ENCODE measurements at regions not wholly inside any gene's neighbourhood (a gene's known extent, or its start where the extent isn't known, plus 50 kb on each side); places are given as distances from the start of the nearest gene placed in this dataset.

DNA sequence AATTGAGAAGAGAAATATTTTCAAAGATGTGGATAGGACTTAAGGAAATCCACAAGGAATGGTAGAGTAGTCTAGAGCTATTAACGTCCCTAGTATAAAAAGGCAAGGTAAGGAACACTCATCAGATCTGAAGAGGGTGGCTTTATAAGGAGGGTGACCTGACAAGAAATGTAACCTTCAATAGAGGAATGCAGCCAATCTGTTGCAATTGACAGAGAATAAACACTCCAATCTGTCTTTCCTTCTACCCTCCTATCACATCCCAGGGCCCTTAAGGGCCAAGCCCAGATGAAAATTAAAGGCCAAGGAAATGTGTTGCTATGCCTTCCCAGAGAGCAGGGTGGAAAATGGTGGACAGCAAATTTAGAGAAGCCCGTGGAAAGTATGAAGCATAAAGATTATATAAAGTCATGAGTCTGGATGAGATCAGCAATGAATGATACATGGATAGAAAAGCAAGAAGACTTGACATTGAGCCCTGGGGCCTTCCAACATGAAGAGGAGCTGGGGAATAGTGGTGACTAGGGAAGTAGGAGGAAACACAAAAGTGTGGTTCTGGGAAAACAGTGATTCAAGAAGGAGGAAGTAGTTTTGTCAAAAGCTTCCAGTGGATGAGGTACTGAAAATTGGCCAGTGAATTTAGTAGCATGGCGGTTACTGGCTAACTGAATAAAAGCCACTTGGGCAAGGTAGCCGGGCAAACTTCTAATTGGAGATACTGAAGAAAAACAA lies 270.6 kb upstream of the TANK start:
- Histone ChIP-seq H3K27me3 (ENCODE audit: low read depth, low read length) (no peaks in the 10 kb centered on the region), H3K27ac (ENCODE audit: low read length) (no peak overlapping the region), H3K4me1 (ENCODE audit: control insufficient read depth in 1 of 2, insufficient read depth in 2 of 2, low read length in 2 of 2) (no peaks in the 10 kb centered on the region), H3K36me3 (ENCODE audit: control insufficient read depth in 1 of 2, insufficient read depth in 2 of 2, low read length in 2 of 2) (no peaks in the 10 kb centered on the region), H3K9me3 (ENCODE audit: control insufficient read depth in 1 of 2, low read length in 2 of 2) (no peaks in the 10 kb centered on the region), H3K4me3 (ENCODE audit: low read depth in 1 of 2, low read length in 2 of 2) (no peak overlapping the region)

DNA sequence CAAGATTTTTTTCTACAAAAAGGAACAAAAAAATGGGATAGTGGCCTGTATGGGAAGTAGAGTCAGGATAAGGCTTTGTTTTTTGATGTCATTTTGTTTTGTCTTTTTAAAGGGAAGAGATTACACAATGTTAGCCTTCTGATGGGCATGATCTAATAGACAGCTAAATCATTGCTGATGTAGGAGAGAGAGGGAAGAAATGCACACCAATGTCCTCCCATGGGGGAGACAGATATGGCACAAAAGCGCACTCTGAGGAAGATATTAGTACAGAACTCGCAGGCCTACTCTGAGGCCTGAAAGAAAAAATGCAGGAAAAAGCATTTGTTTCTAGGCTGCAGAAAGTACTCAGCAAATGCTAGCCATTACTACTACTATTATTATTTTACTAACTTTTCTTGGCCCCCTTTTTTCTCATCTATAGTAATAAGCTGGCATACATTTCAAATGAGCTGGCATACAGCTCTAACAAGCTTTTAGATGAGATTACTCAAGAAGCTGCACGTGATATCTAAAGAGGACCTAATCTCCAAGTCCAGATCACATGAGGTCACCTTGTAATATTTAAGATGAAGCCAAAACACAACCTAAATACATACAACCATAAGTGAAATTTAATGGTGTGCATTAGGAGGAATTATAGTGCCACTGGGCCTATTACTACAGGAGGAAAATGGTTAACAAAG lies 269.4 kb upstream of the TANK start:
- no peaks in the 10 kb centered on the region for H3K27me3 ChIP-seq (ENCODE audit: low read depth, low read length)
- no peaks in the 10 kb centered on the region for H3K9me3 ChIP-seq (ENCODE audit: control insufficient read depth in 1 of 2, low read length in 2 of 2)
- H3K4me1 ChIP-seq (ENCODE audit: control insufficient read depth in 1 of 2, insufficient read depth in 2 of 2, low read length in 2 of 2), result no peaks in the 10 kb centered on the region
- no peak overlapping the region for H3K27ac ChIP-seq (ENCODE audit: low read length)
- H3K36me3 ChIP-seq (ENCODE audit: control insufficient read depth in 1 of 2, insufficient read depth in 2 of 2, low read length in 2 of 2), result no peaks in the 10 kb centered on the region
- H3K4me3 ChIP-seq (ENCODE audit: low read depth in 1 of 2, low read length in 2 of 2), result no peak overlapping the region

- H3K27ac ChIP-seq (ENCODE audit: low read length), result no peak overlapping the region
- no peaks in the 10 kb centered on the region for H3K9me3 ChIP-seq (ENCODE audit: control insufficient read depth in 1 of 2, low read length in 2 of 2)
- H3K4me1 ChIP-seq (ENCODE audit: control insufficient read depth in 1 of 2, insufficient read depth in 2 of 2, low read length in 2 of 2), result no peaks in the 10 kb centered on the region
- no peaks in the 10 kb centered on the region for H3K36me3 ChIP-seq (ENCODE audit: control insufficient read depth in 1 of 2, insufficient read depth in 2 of 2, low read length in 2 of 2)
- no peak overlapping the region for H3K4me3 ChIP-seq (ENCODE audit: low read depth in 1 of 2, low read length in 2 of 2)
- no peaks in the 10 kb centered on the region for H3K27me3 ChIP-seq (ENCODE audit: low read depth, low read length)
These were observed 268.9 kb upstream of the TANK start for GRCh38 chr2:160891353-160891740.

GRCh38 chr2:160892204-160892603 lies 268.0 kb upstream of the TANK start:
- H3K4me3 ChIP-seq (ENCODE audit: low read depth in 1 of 2, low read length in 2 of 2), result no peak overlapping the region
- no peak overlapping the region for H3K27ac ChIP-seq (ENCODE audit: low read length)

DNA sequence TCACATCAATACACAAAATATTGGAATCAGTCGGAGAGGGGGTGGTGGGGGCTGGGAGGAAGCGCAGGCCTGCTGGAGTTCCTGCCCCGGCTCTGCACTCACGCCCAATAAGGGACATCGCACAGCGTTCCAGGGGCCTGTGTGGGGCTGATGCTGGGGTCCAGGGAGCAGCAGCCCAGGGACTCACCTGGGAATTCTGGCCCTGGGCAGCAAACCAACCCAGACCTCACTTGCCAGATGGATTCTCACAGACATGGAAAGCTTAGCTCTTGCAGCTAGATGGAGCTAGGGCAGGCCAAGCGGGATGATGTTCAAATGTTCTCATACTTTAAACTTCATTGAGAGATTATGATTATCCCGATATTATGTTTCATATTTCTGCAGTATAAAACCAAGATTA lies 266.6 kb upstream of the TANK start:
- H3K27ac ChIP-seq (ENCODE audit: low read length), result no peak overlapping the region
- H3K9me3 ChIP-seq (ENCODE audit: control insufficient read depth in 1 of 2, low read length in 2 of 2), result no peaks in the 10 kb centered on the region
- H3K4me1 ChIP-seq (ENCODE audit: control insufficient read depth in 1 of 2, insufficient read depth in 2 of 2, low read length in 2 of 2), result no peaks in the 10 kb centered on the region
- no peaks in the 10 kb centered on the region for H3K27me3 ChIP-seq (ENCODE audit: low read depth, low read length)
- H3K4me3 ChIP-seq (ENCODE audit: low read depth in 1 of 2, low read length in 2 of 2), result no peak overlapping the region
- H3K36me3 ChIP-seq (ENCODE audit: control insufficient read depth in 1 of 2, insufficient read depth in 2 of 2, low read length in 2 of 2), result no peaks in the 10 kb centered on the region

More at GRCh38 chr2:160892204-160892603, 268.0 kb upstream of the TANK start:
- H3K27me3 ChIP-seq (ENCODE audit: low read depth, low read length), result no peaks in the 10 kb centered on the region
- no peaks in the 10 kb centered on the region for H3K36me3 ChIP-seq (ENCODE audit: control insufficient read depth in 1 of 2, insufficient read depth in 2 of 2, low read length in 2 of 2)
- no peaks in the 10 kb centered on the region for H3K4me1 ChIP-seq (ENCODE audit: control insufficient read depth in 1 of 2, insufficient read depth in 2 of 2, low read length in 2 of 2)
- H3K9me3 ChIP-seq (ENCODE audit: control insufficient read depth in 1 of 2, low read length in 2 of 2), result no peaks in the 10 kb centered on the region

GRCh38 chr2:160898581-160899307 lies 261.5 kb upstream of the TANK start:
- H3K4me1 ChIP-seq (ENCODE audit: control insufficient read depth in 1 of 2, insufficient read depth in 2 of 2, low read length in 2 of 2), result no peaks in the 10 kb centered on the region
- H3K36me3 ChIP-seq (ENCODE audit: control insufficient read depth in 1 of 2, insufficient read depth in 2 of 2, low read length in 2 of 2), result no peaks in the 10 kb centered on the region
- no peaks in the 10 kb centered on the region for H3K9me3 ChIP-seq (ENCODE audit: control insufficient read depth in 1 of 2, low read length in 2 of 2)
- no peaks in the 10 kb centered on the region for H3K27me3 ChIP-seq (ENCODE audit: low read depth, low read length)
- no peak overlapping the region for H3K4me3 ChIP-seq (ENCODE audit: low read depth in 1 of 2, low read length in 2 of 2)
- H3K27ac ChIP-seq (ENCODE audit: low read length), result no peak overlapping the region

DNA sequence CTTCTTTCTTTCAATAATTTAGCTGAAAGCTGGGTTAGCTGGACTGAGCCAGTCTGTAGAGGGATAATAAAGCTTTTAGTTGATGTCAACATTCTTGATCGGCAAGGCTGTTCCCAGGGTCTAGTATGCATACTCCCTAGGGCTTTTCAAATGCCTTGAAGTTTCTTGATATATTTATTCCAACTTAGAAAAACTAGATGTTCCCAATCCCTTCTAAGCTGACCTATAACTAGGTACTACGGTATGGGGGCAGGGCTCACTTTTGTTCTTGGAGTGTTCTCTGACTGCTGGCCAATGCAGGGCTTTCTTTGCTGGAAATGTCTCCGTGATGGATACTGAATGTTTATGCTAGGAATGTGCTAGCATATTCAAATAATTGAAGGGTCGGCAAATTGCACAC lies 258.6 kb upstream of the TANK start:
- no peaks in the 10 kb centered on the region for H3K9me3 ChIP-seq (ENCODE audit: control insufficient read depth in 1 of 2, low read length in 2 of 2)
- H3K36me3 ChIP-seq (ENCODE audit: control insufficient read depth in 1 of 2, insufficient read depth in 2 of 2, low read length in 2 of 2), result no peaks in the 10 kb centered on the region
- H3K27ac ChIP-seq (ENCODE audit: low read length), result peak overlapping the region; percentile 25
- H3K4me1 ChIP-seq (ENCODE audit: control insufficient read depth in 1 of 2, insufficient read depth in 2 of 2, low read length in 2 of 2), result no peaks in the 10 kb centered on the region
- no peaks in the 10 kb centered on the region for H3K27me3 ChIP-seq (ENCODE audit: low read depth, low read length)
- no peak overlapping the region for H3K4me3 ChIP-seq (ENCODE audit: low read depth in 1 of 2, low read length in 2 of 2)

DNA sequence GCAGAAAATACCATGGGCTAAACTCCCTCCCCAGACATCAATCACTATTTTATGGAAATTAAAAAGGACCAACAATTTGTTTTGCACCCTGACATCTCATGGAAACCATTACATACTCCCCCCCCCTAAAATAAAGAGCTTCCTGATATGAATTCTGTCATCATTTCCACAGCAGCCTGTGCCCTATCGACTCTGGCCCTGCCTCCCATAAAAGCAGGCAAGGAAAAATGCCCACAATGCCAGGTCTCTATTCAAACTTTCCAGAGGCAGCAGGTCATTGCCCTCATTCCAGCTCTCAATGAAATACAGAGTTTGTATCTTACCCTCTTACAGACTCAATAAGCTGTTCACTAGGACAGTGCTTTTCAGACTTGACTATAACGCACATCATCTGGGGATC lies 254.4 kb upstream of the TANK start:
- Histone ChIP-seq H3K27me3 (ENCODE audit: low read depth, low read length) (no peaks in the 10 kb centered on the region), H3K36me3 (ENCODE audit: control insufficient read depth in 1 of 2, insufficient read depth in 2 of 2, low read length in 2 of 2) (no peaks in the 10 kb centered on the region), H3K27ac (ENCODE audit: low read length) (no peak overlapping the region), H3K9me3 (ENCODE audit: control insufficient read depth in 1 of 2, low read length in 2 of 2) (no peaks in the 10 kb centered on the region), H3K4me3 (ENCODE audit: low read depth in 1 of 2, low read length in 2 of 2) (no peak overlapping the region), H3K4me1 (ENCODE audit: control insufficient read depth in 1 of 2, insufficient read depth in 2 of 2, low read length in 2 of 2) (peaks cover 4 to 13% of the 10 kb centered on the region in 2 donors)

- Histone ChIP-seq H3K4me3 (ENCODE audit: low read depth in 1 of 2, low read length in 2 of 2) (no peak overlapping the region), H3K36me3 (ENCODE audit: control insufficient read depth in 1 of 2, insufficient read depth in 2 of 2, low read length in 2 of 2) (no peaks in the 10 kb centered on the region), H3K4me1 (ENCODE audit: control insufficient read depth in 1 of 2, insufficient read depth in 2 of 2, low read length in 2 of 2) (peaks cover 4 to 23% of the 10 kb centered on the region in 2 donors), H3K9me3 (ENCODE audit: control insufficient read depth in 1 of 2, low read length in 2 of 2) (no peaks in the 10 kb centered on the region), H3K27me3 (ENCODE audit: low read depth, low read length) (no peaks in the 10 kb centered on the region), H3K27ac (ENCODE audit: low read length) (no peak overlapping the region)
These were observed 253.3 kb upstream of the TANK start for GRCh38 chr2:160906878-160907277.

- H3K4me1 ChIP-seq (ENCODE audit: control insufficient read depth in 1 of 2, insufficient read depth in 2 of 2, low read length in 2 of 2), result peaks cover 4 to 23% of the 10 kb centered on the region in 2 donors
- H3K27me3 ChIP-seq (ENCODE audit: low read depth, low read length), result no peaks in the 10 kb centered on the region
- H3K27ac ChIP-seq (ENCODE audit: low read length), result no peak overlapping the region
- H3K36me3 ChIP-seq (ENCODE audit: control insufficient read depth in 1 of 2, insufficient read depth in 2 of 2, low read length in 2 of 2), result no peaks in the 10 kb centered on the region
- H3K4me3 ChIP-seq (ENCODE audit: low read depth in 1 of 2, low read length in 2 of 2), result no peak overlapping the region
- no peaks in the 10 kb centered on the region for H3K9me3 ChIP-seq (ENCODE audit: control insufficient read depth in 1 of 2, low read length in 2 of 2)
These were observed 252.5 kb upstream of the TANK start for GRCh38 chr2:160907738-160908137.

DNA sequence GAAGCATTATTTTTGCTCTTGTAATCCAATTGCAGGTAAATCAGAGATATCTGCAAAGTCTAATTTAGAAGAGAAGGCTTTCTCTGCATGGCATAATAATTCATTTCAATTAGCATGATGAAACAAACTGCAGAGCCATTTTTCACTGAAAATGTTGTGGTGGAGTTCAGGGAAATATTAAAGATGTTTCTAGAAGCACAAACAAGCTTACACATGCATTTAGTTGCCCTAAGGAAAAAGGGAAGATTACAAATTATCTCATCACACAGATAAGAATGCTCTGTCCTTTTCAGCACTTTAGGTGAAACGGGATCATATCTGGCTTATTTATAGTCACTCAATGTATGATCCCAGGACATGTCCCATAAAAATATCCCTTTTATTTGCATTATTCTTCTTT lies 252.1 kb upstream of the TANK start:
- Histone ChIP-seq H3K4me1 (ENCODE audit: control insufficient read depth in 1 of 2, insufficient read depth in 2 of 2, low read length in 2 of 2) (peaks cover 4 to 23% of the 10 kb centered on the region in 2 donors), H3K36me3 (ENCODE audit: control insufficient read depth in 1 of 2, insufficient read depth in 2 of 2, low read length in 2 of 2) (no peaks in the 10 kb centered on the region), H3K9me3 (ENCODE audit: control insufficient read depth in 1 of 2, low read length in 2 of 2) (no peaks in the 10 kb centered on the region), H3K4me3 (ENCODE audit: low read depth in 1 of 2, low read length in 2 of 2) (no peak overlapping the region), H3K27ac (ENCODE audit: low read length) (no peak overlapping the region), H3K27me3 (ENCODE audit: low read depth, low read length) (no peaks in the 10 kb centered on the region)

Data from muscle layer of duodenum (tissue), 2 donors.